ENCODE measurements at regions not wholly inside any gene's neighbourhood (a gene's known extent, or its start where the extent isn't known, plus 50 kb on each side); places are given as distances from the start of the nearest gene placed in this dataset.

- TF ChIP-seq ATF3 (IDR thresholded peaks at IDR 0.05; ENCODE audit: insufficient read depth, low read depth, low read length) (no peak), CHD7 (IDR thresholded peaks at IDR 0.05; ENCODE audit: insufficient replicate concordance, low read length) (no peak), BRCA1 (IDR thresholded peaks at IDR 0.05; ENCODE audit: low read depth, low read length) (no peak), SP2 (IDR thresholded peaks at IDR 0.05; ENCODE audit: low read length) (no peak), CBX5 (IDR thresholded peaks at IDR 0.05; ENCODE audit: low read depth, low read length) (no peak)
Measured at GRCh38 chr2:240231838-240232244, 91.4 kb upstream of the OTOS start (continued).

Data from H1 (cell line).